ENCODE measurements at regions not wholly inside any gene's neighbourhood (a gene's known extent, or its start where the extent isn't known, plus 50 kb on each side); places are given as distances from the start of the nearest gene placed in this dataset.

GRCh38 chr4:91769912-91770311 lies 533.9 kb upstream of the GRID2 start:
- TF ChIP-seq CTCF (conservative IDR thresholded peaks at IDR 0.05) (no peak), ZFX (IDR thresholded peaks at IDR 0.05) (no peak)
